Gastrocnemius medialis (tissue), 4 donors: ENCODE measurements at regions not wholly inside any gene's neighbourhood (a gene's known extent, or its start where the extent isn't known, plus 50 kb on each side); places are given as distances from the start of the nearest gene placed in this dataset.

Experiments
- CTCF ChIP-seq, 5 experiments: fragments of 450-650 bp in 3 of 5; fragments of 200-600 bp in 2 of 5; sonication (generic) in 2 of 5; IDR thresholded peaks in 4 of 5; conservative IDR thresholded peaks in 1 of 5; 1 replicate in 4 of 5; 2 replicates in 1 of 5; pipeline ENCODE4 v1.5.1; 2016 to 2019; ENCODE audit warnings: antibody characterized with exemption in 5 of 5, mild to moderate bottlenecking in 3 of 5, moderate library complexity in 3 of 5
- POLR2A ChIP-seq, 2 donors: fragments of 450-650 bp; IDR thresholded peaks; one replicate each; pipeline ENCODE4 v1.6.1; 2017; ENCODE audit warnings: antibody characterized with exemption in 2 of 2, mild to moderate bottlenecking in 2 of 2, moderate library complexity in 2 of 2

DNA sequence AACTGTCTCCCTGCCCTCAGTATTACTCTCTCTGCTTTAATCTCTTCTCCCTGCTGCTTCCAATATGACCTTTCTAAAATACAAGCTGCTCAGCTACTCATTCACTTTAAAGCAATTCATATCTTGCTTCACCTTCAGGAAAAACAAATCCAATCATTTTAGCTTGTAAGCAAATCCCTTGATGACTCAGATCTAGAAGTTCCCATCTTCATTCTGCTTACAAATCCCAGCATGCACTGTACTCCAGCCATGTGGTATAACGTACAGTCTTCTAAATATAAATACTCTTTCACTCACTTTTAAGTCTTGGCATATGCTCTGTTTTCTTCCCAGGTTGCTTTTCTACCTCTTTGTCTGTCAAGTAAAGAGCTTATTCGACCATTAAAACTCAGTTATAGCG lies 1009.1 kb upstream of the SEMA6D start:
- TF ChIP-seq CTCF (IDR thresholded peaks at IDR 0.05 in 4 of 5, conservative IDR thresholded peaks at IDR 0.05 in 1 of 5) (no peak), POLR2A (IDR thresholded peaks at IDR 0.05) (no peak)
